ENCODE measurements at regions not wholly inside any gene's neighbourhood (a gene's known extent, or its start where the extent isn't known, plus 50 kb on each side); places are given as distances from the start of the nearest gene placed in this dataset.
A peak's percentile ranks its signal among the peaks of the same experiment; 100 is the strongest.

DNA sequence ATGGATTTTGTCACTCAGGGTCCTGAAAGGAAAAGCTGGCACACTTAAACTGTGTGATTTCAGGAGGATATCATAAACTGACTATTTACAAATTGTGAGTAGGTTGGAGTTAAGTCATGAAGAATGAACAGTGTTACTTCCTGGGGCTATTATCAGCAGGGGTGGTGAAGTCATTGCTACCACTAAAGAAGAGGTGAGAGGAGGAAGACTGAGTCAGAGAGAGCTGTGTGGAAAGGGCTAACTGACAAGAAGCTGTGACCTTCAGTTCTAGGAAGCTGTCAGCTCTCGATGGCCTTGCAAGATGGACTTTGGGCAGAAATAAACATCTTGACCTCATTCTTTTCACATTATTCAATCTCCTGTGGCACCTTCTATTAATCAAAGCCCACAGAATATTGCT lies 72.3 kb upstream of the STARD4 start:
- no peak overlapping the region for H3K4me2 ChIP-seq
- no peaks in the 10 kb centered on the region for H3K36me3 ChIP-seq (ENCODE audit: low read depth)
- no peak overlapping the region for H3K27ac ChIP-seq
- H3K27me3 ChIP-seq (ENCODE audit: insufficient read depth, low read depth) = no peaks in the 10 kb centered on the region
- H3F3A ChIP-seq (ENCODE audit: insufficient read depth, low read depth) = no peaks in the 10 kb centered on the region
- intact Hi-C loops (cut with micrococcal nuclease; ENCODE audit: unreplicated experiment) = no loop called here
- no peaks in the 10 kb centered on the region for H3K79me2 ChIP-seq (ENCODE audit: low read depth)
- ChIA-PET POLR2A (ENCODE audit: unreplicated experiment) (no interaction called here), CTCF (no interaction called here)
- H4K20me1 ChIP-seq (ENCODE audit: insufficient read depth) = no peaks in the 10 kb centered on the region
- H3K4me1 ChIP-seq (replicated peaks; ENCODE audit: insufficient read depth) = no peaks in the 10 kb centered on the region
- TF ChIP-seq CTCF (conservative IDR thresholded peaks at IDR 0.05) (no peak), EZH2 (IDR thresholded peaks at IDR 0.05; ENCODE audit: low read depth) (no peak)
- no peak overlapping the region for H3K4me3 ChIP-seq
- DNase-seq = peak in 1 of 2 experiments; percentile 37
- no peak overlapping the region for H2AFZ ChIP-seq
- no peaks in the 10 kb centered on the region for H3K9me2 ChIP-seq (ENCODE audit: insufficient read depth)
- no peaks in the 10 kb centered on the region for H3K9me3 ChIP-seq (ENCODE audit: insufficient read depth, low read depth)
- no TSS peak for BruUV-seq (replicated peaks)

DNA sequence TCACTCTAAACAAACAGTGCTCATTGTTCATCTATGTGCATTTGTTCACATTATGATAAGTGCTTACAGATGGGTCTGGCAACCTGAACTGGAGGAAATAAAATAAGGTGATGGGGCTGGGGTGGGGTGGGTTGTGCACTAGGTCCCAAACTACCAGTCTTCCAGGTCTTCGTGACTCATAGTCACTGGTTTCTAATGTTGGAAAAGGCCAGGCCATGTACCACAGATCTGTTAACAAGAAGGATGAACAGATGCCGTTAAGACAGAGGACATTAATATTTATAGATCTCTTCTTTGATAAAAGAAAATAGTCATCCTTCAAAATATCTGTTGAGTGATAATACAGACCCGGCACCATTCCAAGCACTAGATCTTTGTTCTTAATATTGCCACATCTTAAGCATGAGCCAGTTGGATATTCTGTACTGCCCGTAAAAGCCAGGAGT lies 71.4 kb upstream of the STARD4 start:
- no peak overlapping the region for H3K27ac ChIP-seq
- POLR2A ChIA-PET (ENCODE audit: unreplicated experiment) = no interaction called here
- H3K27me3 ChIP-seq (ENCODE audit: insufficient read depth, low read depth) = no peaks in the 10 kb centered on the region
- intact Hi-C loops (cut with micrococcal nuclease; ENCODE audit: unreplicated experiment) = no loop called here
- no peaks in the 10 kb centered on the region for H3K36me3 ChIP-seq (ENCODE audit: low read depth)
- no peak overlapping the region for H2AFZ ChIP-seq
- no peaks in the 10 kb centered on the region for H3F3A ChIP-seq (ENCODE audit: insufficient read depth, low read depth)
- CTCF ChIA-PET = no interaction called here
- no peak overlapping the region for H3K4me2 ChIP-seq
- H3K79me2 ChIP-seq (ENCODE audit: low read depth) = no peaks in the 10 kb centered on the region
- H4K20me1 ChIP-seq (ENCODE audit: insufficient read depth) = no peaks in the 10 kb centered on the region
- BruUV-seq (replicated peaks) = no TSS peak
- no peaks in the 10 kb centered on the region for H3K9me2 ChIP-seq (ENCODE audit: insufficient read depth)
- H3K4me1 ChIP-seq (replicated peaks; ENCODE audit: insufficient read depth) = no peaks in the 10 kb centered on the region
- no peak for TF ChIP-seq CTCF (conservative IDR thresholded peaks at IDR 0.05)
- no peak for TF ChIP-seq EZH2 (IDR thresholded peaks at IDR 0.05; ENCODE audit: low read depth)
- no peak overlapping the region for H3K4me3 ChIP-seq
- H3K9me3 ChIP-seq (ENCODE audit: insufficient read depth, low read depth) = no peaks in the 10 kb centered on the region
- DNase-seq = no peak

GRCh38 chr5:111582993-111583601 lies 70.8 kb upstream of the STARD4 start:
- no TSS peak for BruUV-seq (replicated peaks)
- CTCF ChIA-PET = no interaction called here

More at GRCh38 chr5:111582993-111583601, 70.8 kb upstream of the STARD4 start:
- TF ChIP-seq EZH2 (IDR thresholded peaks at IDR 0.05; ENCODE audit: low read depth) (no peak), CTCF (conservative IDR thresholded peaks at IDR 0.05) (no peak)
- Histone ChIP-seq H3K27me3 (ENCODE audit: insufficient read depth, low read depth) (no peaks in the 10 kb centered on the region), H4K20me1 (ENCODE audit: insufficient read depth) (no peaks in the 10 kb centered on the region), H2AFZ (no peak overlapping the region), H3F3A (ENCODE audit: insufficient read depth, low read depth) (no peaks in the 10 kb centered on the region), H3K79me2 (ENCODE audit: low read depth) (no peaks in the 10 kb centered on the region), H3K36me3 (ENCODE audit: low read depth) (no peaks in the 10 kb centered on the region), H3K4me3 (no peak overlapping the region), H3K4me2 (no peak overlapping the region), H3K27ac (no peak overlapping the region), H3K9me3 (ENCODE audit: insufficient read depth, low read depth) (no peaks in the 10 kb centered on the region), H3K9me2 (ENCODE audit: insufficient read depth) (no peaks in the 10 kb centered on the region), H3K4me1 (replicated peaks; ENCODE audit: insufficient read depth) (no peaks in the 10 kb centered on the region)
- DNase-seq = no peak
- intact Hi-C loops (cut with micrococcal nuclease; ENCODE audit: unreplicated experiment) = no loop called here
- POLR2A ChIA-PET (ENCODE audit: unreplicated experiment) = no interaction called here
